Erythroblast (primary cell): ENCODE measurements at regions not wholly inside any gene's neighbourhood (a gene's known extent, or its start where the extent isn't known, plus 50 kb on each side); places are given as distances from the start of the nearest gene placed in this dataset.

ENCODE experiments used
- GATA1 ChIP-seq: IDR thresholded peaks from 2 replicates; pipeline ENCODE4 v1.6.1; 2011; ENCODE audit warnings: low read depth, mild to moderate bottlenecking, control low read depth, low read length, moderate library complexity
- POLR2A ChIP-seq: IDR thresholded peaks from 2 replicates; pipeline ENCODE4 v1.6.1; 2011; ENCODE audit warnings: mild to moderate bottlenecking, low read length

GRCh38 chr7:94303118-94303517 lies 91.6 kb upstream of the COL1A2 start:
- TF ChIP-seq POLR2A (no peak), GATA1 (no peak)
